NCI-H1092 treated with DMSO at 0.1 percent for 48 hours (cell line): ENCODE measurements at regions not wholly inside any gene's neighbourhood (a gene's known extent, or its start where the extent isn't known, plus 50 kb on each side); places are given as distances from the start of the nearest gene placed in this dataset.
"Not testable (repeated sequence)": the region's sequence is repeated elsewhere in the genome, so short reads cannot be mapped to it uniquely, and the experiment has no call there.

ENCODE experiments used
- DNase-seq: peaks from one replicate; lab custom pipeline; 2025; lab: John Stamatoyannopoulos, UW

- not testable (repeated sequence) for DNase-seq
Observed at GRCh38 chr12:131214936-131215335, 261.2 kb downstream of the ADGRD1 start.

- not testable (repeated sequence) for DNase-seq
Observed at GRCh38 chr12:131216587-131216986, 262.9 kb downstream of the ADGRD1 start.

DNA sequence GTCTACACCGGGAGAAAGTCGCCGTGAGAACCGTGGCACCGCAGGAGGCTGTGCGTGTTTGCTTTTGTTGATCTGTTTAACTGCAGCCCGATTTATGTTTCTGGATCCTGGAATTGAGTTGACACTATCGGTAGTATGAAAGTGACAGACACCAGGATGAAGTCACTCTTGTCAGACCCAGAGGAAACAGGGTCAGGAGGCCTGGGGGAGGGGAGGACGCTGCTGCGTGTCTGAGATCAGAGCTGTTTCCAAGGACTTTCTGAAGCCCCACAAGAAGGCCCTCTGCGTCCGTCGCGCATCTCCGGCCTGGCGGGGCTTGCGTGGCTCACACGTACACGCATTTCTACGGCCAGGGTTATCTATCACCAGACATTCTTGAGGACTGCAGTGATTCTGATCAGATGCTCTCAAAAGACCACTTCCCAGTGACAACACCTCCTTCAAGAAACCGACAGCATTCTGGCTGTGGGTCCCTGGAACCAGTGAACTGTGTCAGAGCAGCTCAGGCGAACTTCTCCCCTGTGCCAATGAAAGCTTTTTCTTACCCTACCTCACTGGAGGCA, 263.4 kb downstream of the ADGRD1 start:
- DNase-seq = no peak

DNA sequence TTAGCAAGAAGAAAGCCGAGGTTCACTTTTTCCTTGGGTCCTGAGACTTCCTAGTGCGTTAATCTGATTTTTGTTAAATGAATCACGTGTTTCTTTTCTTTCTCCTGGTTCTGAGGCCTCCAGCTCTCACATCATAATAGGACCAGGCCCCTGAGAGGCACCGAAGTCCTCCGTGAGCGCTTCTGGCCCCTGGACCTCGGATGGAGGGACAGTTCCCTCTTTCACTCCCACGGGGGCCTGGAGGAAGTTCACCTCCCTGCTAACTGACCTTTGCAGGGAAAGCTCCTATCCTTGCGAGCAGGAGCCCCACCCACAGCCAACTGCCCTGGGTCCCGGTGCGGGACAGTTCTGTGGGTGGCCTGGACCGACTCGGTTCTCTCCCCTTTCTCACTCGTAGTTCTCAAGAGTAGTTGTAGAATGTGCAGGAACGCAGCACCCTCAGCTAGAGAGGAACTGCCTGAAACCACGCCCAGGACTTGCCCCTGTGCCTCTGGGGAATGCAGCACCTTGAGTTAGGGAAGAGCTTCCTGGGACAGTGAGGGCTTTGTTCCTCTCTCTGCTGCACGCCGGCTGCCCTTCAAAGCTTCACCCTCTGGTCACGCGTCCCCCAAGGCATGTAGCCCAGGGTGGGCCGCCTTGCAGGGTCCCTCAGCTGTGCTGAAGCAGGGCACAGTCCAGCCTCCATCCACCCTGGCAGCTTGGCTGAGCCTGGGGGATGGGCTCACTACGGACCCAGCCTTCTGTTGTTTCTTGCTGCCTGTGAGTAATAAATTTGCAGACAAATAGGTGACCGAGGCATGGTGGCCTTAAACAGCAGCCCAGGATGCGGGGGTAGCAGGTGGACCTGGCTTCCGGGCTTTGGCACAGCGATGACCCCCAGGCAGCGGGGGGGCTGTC, 264.6 kb downstream of the ADGRD1 start:
- DNase-seq = no peak

GRCh38 chr12:131218923-131219669, 265.4 kb downstream of the ADGRD1 start:
- no peak for DNase-seq

GRCh38 chr12:131219670-131220330, 266.1 kb downstream of the ADGRD1 start:
- no peak for DNase-seq

DNA sequence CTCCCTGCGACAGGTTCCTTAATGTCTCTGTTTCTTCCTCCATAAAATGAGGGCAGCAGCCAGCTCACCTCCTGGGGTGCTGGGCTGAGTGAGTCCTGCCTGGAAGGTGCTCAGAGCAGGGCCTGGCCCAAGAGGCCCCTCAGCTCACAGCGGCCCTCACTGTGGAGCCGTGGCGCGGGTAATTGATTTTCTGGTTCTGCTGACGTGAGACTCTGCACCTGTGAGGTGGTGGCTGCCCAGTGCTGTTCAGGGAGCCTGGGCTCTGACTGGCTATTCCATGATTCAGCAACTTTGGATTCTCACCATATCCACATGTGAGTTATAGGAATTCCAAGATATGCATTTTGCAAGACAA, 266.6 kb downstream of the ADGRD1 start:
- DNase-seq = no peak

GRCh38 chr12:131221061-131221956, 267.6 kb downstream of the ADGRD1 start:
- no peak for DNase-seq

DNA sequence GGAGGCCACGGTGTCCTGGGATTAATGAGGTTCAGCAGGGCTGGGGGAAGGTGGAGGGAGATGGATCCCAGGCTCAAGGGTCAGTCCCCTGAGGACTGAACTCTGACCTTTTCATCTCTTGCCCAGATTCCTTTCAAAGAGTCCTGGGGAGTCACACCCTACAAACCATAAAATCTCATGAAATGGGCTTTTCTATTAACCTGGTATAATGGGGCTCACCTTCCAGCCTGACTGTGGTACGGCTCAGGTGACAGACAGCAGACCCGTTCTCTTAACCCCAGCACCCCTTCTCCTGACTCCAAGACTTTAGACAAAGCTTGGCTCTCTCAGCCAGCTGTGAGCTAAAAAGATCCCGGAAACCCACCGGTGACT, 268.2 kb downstream of the ADGRD1 start:
- DNase-seq = no peak

GRCh38 chr12:131222329-131223139, 268.8 kb downstream of the ADGRD1 start:
- DNase-seq = no peak

DNA sequence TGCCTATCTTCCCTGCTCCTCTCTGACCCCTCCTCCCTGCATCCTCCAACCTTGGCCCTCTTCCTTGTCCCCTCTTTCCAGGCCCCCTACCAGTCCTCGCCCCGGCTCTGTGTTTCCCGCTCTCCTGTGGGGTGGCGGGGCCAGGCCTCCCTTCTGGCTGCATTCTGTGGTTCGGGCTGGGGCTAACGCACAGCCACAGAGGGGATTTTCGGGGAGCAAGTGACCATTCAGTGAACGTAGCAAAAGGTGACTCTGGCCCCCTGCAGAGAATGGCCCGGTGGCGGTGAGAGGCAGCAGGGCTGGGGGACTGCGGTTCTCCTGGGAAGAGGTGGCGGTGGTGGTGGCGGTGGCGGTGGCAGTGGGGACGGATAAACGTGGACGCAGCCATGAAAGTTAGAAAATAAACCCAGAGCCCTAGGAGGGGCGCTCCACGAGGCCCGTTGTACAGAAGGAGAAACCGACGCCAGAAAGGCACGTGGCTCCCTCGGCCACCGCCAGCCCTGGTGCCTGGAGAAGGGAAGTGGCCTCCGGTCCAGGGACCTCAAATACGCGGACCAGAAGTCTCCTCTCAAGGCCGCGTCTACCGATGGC, 269.6 kb downstream of the ADGRD1 start:
- no peak for DNase-seq

GRCh38 chr12:131223791-131224225, 270.1 kb downstream of the ADGRD1 start:
- no peak for DNase-seq

GRCh38 chr12:131224226-131225065, 270.7 kb downstream of the ADGRD1 start:
- not testable (repeated sequence) for DNase-seq

- DNase-seq = not testable (repeated sequence)
Observed at GRCh38 chr12:131225066-131225380, 271.3 kb downstream of the ADGRD1 start.

DNA sequence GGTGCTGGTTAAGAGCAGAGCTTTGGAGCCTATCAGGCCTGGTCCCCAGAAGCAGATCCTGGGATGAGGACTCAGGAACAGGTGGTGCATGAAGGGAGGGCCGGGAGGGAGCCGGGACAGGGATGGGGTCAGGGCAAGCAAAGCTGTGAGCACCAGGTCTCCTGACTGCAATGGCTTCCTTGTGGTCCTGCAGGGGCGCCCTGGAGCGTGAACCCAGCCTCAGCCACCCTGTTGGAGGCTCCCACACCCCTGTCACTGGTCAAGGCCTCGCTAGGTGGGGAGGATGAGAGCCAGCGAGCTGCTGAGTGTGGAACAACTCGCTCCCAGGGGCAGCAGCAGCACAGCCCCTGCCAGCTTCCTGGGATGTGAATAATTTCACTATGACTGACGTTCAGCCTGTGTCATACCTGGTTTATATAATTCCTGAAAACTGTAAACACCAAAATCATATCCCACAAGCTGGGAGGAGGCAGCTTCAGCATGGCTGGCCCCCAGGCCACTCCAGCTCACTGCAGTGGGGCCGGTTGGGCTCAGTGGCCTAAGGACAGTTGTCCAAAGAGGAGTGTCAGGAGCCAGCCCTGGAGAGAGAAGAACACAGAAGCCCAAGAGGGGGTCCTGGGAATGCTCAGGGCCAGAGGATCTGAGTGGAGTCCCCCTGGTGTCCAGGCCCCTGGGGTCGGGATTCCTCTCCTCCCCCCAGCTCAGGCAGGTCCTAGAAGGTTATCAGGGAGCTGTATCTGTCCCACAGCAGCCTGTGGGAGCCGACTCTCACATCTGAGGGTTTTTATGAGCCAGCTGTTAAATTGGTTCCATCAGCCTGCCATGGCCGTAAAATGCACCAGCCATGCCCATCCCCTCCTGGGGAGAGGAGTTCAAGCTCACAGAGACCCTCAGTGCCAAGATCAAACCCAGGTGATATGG, 272.9 kb downstream of the ADGRD1 start:
- no peak for DNase-seq

GRCh38 chr12:131227641-131228040, 273.9 kb downstream of the ADGRD1 start:
- DNase-seq = not testable (repeated sequence)

- not testable (repeated sequence) for DNase-seq
Observed at GRCh38 chr12:131229079-131229425, 275.3 kb downstream of the ADGRD1 start.
